ENCODE measurements at regions not wholly inside any gene's neighbourhood (a gene's known extent, or its start where the extent isn't known, plus 50 kb on each side); places are given as distances from the start of the nearest gene placed in this dataset.
"Not testable (repeated sequence)": the region's sequence is repeated elsewhere in the genome, so short reads cannot be mapped to it uniquely, and the experiment has no call there.

GRCh38 chr14:56351861-56352260, 227.7 kb upstream of the TMEM260 start:
- DNase-seq (ENCODE audit: low spot score), result no peak

- no peak for DNase-seq (ENCODE audit: low spot score)
These were observed 226.6 kb upstream of the TMEM260 start for GRCh38 chr14:56352999-56353398.

- no peak for DNase-seq (ENCODE audit: low spot score)
These were observed 222.2 kb upstream of the TMEM260 start for GRCh38 chr14:56357428-56357827.

- no peak for DNase-seq (ENCODE audit: low spot score)
These were observed 221.3 kb upstream of the TMEM260 start for GRCh38 chr14:56358275-56358674.

- no peak for DNase-seq (ENCODE audit: low spot score)
These were observed 220.6 kb upstream of the TMEM260 start for GRCh38 chr14:56358851-56359614.

- not testable (repeated sequence) for DNase-seq (ENCODE audit: low spot score)
These were observed 213.9 kb upstream of the TMEM260 start for GRCh38 chr14:56365663-56366062.

GRCh38 chr14:56367416-56367815, 212.2 kb upstream of the TMEM260 start:
- no peak for DNase-seq (ENCODE audit: low spot score)

GRCh38 chr14:56371737-56372136, 207.9 kb upstream of the TMEM260 start:
- DNase-seq (ENCODE audit: low spot score), result no peak

GRCh38 chr14:56374421-56374820, 205.2 kb upstream of the TMEM260 start:
- no peak for DNase-seq (ENCODE audit: low spot score)

- no peak for DNase-seq (ENCODE audit: low spot score)
These were observed 201.6 kb upstream of the TMEM260 start for GRCh38 chr14:56378046-56378445.

- DNase-seq (ENCODE audit: low spot score), result no peak
These were observed 201.1 kb upstream of the TMEM260 start for GRCh38 chr14:56378475-56378877.

GRCh38 chr14:56379956-56380355, 199.6 kb upstream of the TMEM260 start:
- no peak for DNase-seq (ENCODE audit: low spot score)

- no peak for DNase-seq (ENCODE audit: low spot score)
These were observed 193.6 kb upstream of the TMEM260 start for GRCh38 chr14:56386024-56386423.

GRCh38 chr14:56390859-56391258, 188.7 kb upstream of the TMEM260 start:
- DNase-seq (ENCODE audit: low spot score), result no peak

- DNase-seq (ENCODE audit: low spot score), result no peak
These were observed 184.6 kb upstream of the TMEM260 start for GRCh38 chr14:56394826-56395530.

GRCh38 chr14:56400109-56400825, 179.3 kb upstream of the TMEM260 start:
- DNase-seq (ENCODE audit: low spot score), result no peak

- no peak for DNase-seq (ENCODE audit: low spot score)
These were observed 166.8 kb upstream of the TMEM260 start for GRCh38 chr14:56412468-56413434.

- no peak for DNase-seq (ENCODE audit: low spot score)
These were observed 165.9 kb upstream of the TMEM260 start for GRCh38 chr14:56413721-56414120.

- DNase-seq (ENCODE audit: low spot score), result no peak
These were observed 165.4 kb upstream of the TMEM260 start for GRCh38 chr14:56414236-56414635.

GRCh38 chr14:56416213-56416612, 163.4 kb upstream of the TMEM260 start:
- DNase-seq (ENCODE audit: low spot score), result no peak

- no peak for DNase-seq (ENCODE audit: low spot score)
These were observed 162.4 kb upstream of the TMEM260 start for GRCh38 chr14:56417173-56417572.

GRCh38 chr14:56419750-56420149, 159.8 kb upstream of the TMEM260 start:
- no peak for DNase-seq (ENCODE audit: low spot score)

Measured in hematopoietic multipotent progenitor cell treated with erythropoietin and hydrocortisone succinate and interleukin-3 and kit ligand, for 15 days (in vitro differentiated cells).